Umbilical cord (tissue), 1 donor: ENCODE measurements at regions not wholly inside any gene's neighbourhood (a gene's known extent, or its start where the extent isn't known, plus 50 kb on each side); places are given as distances from the start of the nearest gene placed in this dataset.
A peak's percentile ranks its signal among the peaks of the same experiment; 100 is the strongest.

Experiments
- DNase-seq: peaks from one replicate; pipeline ENCODE4 v3.0.0-alpha.2; 2015; ENCODE audit warnings: low spot score

DNA sequence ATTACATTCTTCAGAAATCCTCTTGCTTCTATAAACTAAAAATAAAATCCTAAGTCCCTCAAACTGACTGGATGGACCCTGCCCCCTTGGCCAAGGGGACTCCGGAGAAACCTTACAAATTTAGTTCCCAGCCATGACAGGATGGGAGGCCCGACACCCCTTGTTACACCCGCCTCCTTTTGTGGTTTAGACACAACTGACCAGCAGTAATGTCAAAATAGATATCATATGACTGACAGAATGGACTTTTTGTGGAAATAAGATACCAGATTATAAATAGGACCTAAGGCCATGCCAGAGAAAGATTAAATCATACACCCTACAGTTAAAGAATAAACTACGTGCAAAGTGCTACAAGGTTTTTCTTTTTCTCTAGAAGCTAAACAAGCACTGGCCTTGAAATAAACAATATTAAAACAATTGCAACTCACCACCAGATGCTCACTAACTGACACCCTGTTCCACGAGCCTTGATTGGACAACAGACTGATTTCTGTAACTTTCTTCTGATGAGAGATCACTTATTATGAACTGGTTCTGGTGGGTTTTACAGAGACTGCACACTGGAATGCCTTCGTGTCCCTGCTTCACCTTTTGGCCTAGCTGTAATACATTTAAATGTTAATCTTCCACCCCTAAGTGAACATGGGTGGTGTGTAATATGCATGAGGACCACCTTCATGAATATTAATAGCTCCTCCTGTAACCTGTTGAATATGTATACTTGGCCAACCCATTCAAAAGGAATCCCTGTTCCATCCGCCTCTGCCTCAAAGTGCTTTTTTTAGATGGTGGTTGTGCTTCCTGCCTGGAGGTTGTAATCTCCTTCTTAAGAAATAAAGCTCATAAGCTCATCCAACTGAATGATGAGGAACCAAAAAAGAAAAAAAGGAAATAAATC, 99.6 kb downstream of the ODF2L start:
- no peak for DNase-seq

- no peak for DNase-seq
Measured at GRCh38 chr1:86289746-86290145, 106.4 kb downstream of the ODF2L start.

DNA sequence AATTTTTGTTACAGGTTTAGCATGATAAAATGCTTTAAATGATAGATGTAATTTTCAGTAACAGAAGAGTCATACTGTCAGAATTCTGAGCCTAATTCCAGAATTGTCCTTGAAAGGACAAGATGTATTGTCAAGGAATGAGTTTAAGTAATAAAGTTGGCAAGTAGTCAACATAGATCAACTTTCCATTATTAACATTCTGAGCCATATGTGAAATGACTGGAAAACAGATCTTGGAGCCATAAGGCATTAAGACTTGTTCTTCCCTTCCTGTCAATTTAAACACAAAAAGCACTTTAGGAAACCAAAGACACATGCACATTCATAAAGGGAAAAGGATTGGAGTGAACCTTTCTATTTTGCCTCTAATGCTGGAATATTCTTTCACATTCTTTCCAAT, 107.0 kb downstream of the ODF2L start:
- peak; percentile 25 for DNase-seq

DNA sequence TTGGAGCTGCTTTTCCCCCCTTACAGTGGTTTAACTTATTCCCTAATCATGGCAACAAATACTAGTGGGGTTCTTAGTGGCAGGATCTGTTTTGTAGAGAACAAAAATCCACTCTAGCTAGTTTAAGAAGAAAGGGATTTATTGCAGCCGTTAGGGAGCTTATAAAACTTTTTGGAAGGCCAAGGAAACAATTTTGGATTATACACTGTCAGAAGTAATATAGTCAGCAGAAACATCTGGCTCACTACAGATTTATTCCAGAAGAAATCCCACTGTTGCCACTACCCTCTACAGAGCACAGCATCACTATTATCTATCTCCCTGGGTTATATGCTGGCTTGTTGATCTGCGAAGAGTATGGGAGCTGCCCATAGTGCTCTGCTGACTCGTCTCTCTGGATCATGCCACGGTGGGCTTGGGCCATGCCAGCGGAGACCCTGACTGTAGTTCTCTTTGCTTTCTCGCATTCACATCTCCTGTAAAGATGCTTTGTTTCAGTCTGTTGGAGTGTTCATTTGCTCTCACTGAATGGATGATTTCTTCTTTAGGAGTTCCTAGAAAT, 107.5 kb downstream of the ODF2L start:
- DNase-seq = peak; percentile 90

DNA sequence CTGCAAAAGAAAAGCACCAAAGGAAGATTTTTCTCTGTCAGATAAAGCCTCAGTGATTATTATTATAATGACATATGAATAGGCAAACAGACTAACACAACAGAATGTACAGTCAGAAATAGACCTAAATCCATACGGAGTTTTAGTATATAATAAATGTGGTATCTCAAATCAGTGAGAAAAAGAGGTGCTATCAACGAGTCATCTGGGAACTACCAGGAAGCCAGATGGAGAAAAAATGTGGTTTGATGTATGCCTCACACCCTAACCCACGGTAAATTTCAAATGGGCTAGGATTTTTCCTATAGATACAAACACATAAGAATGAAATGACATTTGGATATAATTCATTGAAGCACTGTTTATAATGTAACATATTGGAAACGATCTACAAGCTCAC, 110.3 kb downstream of the ODF2L start:
- DNase-seq = no peak

- DNase-seq = no peak
Measured at GRCh38 chr1:86282611-86283010, 113.5 kb downstream of the ODF2L start.

- DNase-seq = no peak
Measured at GRCh38 chr1:86277936-86278335, 118.2 kb downstream of the ODF2L start.

- no peak for DNase-seq
Measured at GRCh38 chr1:86273066-86273465, 116.5 kb upstream of the COL24A1 start.

- no peak for DNase-seq
Measured at GRCh38 chr1:86272083-86272482, 115.5 kb upstream of the COL24A1 start.

DNA sequence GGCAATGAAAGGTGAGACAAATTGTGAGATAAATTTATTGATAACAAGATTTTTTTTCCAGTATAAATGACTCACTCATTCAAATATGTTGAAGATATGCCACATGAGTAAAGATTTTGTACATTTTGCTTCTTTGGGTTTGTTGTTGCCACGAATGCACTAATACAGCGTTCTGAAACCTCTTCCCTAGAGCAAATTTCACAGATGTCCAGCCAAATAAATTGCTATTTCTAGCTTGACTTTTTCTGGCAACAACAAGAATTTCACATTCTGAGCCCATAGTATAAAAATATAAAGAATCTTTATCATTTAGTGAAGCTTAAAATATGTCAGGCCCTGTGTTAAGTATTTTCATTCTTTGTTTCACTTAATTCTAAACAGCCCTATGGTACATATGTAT, 114.5 kb upstream of the COL24A1 start:
- DNase-seq = no peak

- no peak for DNase-seq
Measured at GRCh38 chr1:86263101-86263500, 106.5 kb upstream of the COL24A1 start.

GRCh38 chr1:86260476-86260875, 103.9 kb upstream of the COL24A1 start:
- DNase-seq = no peak

GRCh38 chr1:86259390-86259789, 102.8 kb upstream of the COL24A1 start:
- DNase-seq = peak; percentile 68

- peak; percentile 41 for DNase-seq
Measured at GRCh38 chr1:86258101-86258500, 101.5 kb upstream of the COL24A1 start.

GRCh38 chr1:86247597-86248279, 91.2 kb upstream of the COL24A1 start:
- DNase-seq = no peak

DNA sequence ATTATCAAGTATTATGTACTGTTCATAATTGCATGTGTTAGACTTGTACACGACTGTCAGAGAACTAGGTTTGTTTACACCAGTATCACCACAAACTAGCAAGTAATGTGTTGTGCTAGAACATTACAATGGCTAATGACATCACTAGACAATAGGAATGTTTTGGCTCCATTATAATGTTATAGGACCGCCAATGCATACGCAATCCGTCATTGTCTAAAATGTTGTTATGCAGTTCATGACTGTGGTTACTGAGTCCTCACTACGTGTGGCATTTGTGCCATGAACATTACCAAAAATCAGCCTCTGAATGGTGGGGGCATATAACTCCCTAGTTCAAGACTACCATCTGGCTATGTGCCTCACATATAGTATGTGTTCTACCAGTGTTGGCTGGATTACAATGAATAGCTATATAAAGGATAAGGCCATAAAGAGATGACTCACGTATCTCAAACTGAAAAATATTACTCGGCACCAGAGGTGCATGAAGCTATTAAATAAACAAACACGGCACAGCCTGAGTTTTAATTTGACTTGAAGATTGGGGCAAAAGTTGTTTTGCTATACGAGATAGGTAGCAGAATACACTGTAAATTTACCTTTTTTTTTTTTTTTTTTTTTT, 89.1 kb upstream of the COL24A1 start:
- no peak for DNase-seq

DNA sequence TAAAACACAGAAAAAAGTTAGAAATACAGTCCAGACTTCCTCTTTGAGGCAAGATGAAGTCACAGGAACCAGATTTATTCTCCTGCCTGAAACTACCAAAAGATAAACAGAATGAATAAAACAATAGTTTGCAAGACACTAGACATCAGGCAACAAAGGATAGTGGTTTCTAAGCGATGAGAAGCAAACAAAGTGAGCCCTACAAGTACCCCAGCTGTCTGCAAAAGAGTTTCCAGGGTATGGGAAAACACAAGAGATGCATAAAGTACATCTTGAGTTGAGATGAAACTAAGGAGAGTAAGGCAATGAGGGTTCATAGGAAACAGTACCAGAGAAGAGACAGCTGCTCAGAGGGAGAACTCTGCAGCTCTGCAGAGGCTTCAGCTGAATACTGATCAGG, 83.3 kb upstream of the COL24A1 start:
- no peak for DNase-seq

DNA sequence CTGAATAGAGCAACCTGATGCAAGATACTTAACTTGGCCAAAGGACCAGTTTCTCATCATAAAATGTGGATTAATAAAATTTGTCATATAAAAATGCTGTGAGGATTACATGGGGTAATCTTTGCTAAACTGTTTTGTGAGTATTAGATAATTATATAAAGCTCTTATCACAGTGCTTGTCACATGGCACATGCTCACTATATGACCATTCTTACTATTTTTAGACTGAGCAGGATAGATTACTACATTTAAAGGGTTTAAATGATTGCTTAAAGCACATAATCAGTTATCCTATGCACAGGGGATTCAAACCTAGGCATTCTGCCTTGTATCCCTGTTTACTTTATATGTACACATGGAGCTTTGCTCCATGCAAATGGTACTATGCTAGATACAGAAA, 82.9 kb upstream of the COL24A1 start:
- peak; percentile 24 for DNase-seq

- DNase-seq = no peak
Measured at GRCh38 chr1:86238226-86238625, 81.7 kb upstream of the COL24A1 start.

DNA sequence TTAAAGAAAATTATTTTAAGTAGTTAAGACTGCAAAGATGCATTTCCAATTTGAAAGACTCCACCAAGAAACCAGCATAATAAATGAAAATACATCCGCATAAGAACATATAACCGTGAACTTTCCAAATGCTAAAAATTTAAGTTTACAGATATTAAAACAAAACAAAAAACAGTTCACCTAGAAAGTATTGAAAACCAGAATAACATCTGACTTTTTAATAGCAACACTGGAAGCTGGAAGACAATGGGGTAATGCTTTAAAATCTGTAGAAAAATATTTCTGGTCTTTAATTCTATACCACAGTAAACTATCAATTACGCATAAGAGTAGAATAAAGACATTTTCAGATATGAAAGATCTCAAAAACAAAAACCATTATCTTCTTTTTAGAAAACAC, 79.3 kb upstream of the COL24A1 start:
- no peak for DNase-seq

GRCh38 chr1:86233403-86233802, 76.8 kb upstream of the COL24A1 start:
- DNase-seq = no peak

- peak; percentile 39 for DNase-seq
Measured at GRCh38 chr1:86231076-86231475, 74.5 kb upstream of the COL24A1 start.
